ENCODE measurements at regions not wholly inside any gene's neighbourhood (a gene's known extent, or its start where the extent isn't known, plus 50 kb on each side); places are given as distances from the start of the nearest gene placed in this dataset.

GRCh38 chr12:92495108-92495507 lies 207.7 kb upstream of the PLEKHG7 start:
- Histone ChIP-seq H3K27me3 (ENCODE audit: insufficient read depth, low read depth) (no peaks in the 10 kb centered on the region), H3K9me3 (ENCODE audit: insufficient read depth, low read depth) (no peaks in the 10 kb centered on the region), H4K20me1 (ENCODE audit: insufficient read depth) (no peaks in the 10 kb centered on the region), H3K9me2 (ENCODE audit: insufficient read depth) (no peaks in the 10 kb centered on the region), H3K79me2 (ENCODE audit: low read depth) (no peaks in the 10 kb centered on the region), H3K36me3 (ENCODE audit: low read depth) (no peaks in the 10 kb centered on the region), H3K4me1 (replicated peaks; ENCODE audit: insufficient read depth) (peaks cover 5% of the 10 kb centered on the region; the same call in 1 of the 2 replicates), H3K4me2 (no peak overlapping the region), H2AFZ (no peak overlapping the region), H3F3A (ENCODE audit: insufficient read depth, low read depth) (no peaks in the 10 kb centered on the region), H3K27ac (no peak overlapping the region), H3K4me3 (no peak overlapping the region)
- no peak for DNase-seq
- no peak for TF ChIP-seq CTCF (conservative IDR thresholded peaks at IDR 0.05)
- BruUV-seq (replicated peaks) = no TSS peak
- intact Hi-C loops (cut with micrococcal nuclease; ENCODE audit: unreplicated experiment) = no loop called here
- ChIA-PET POLR2A (ENCODE audit: unreplicated experiment) (no interaction called here), CTCF (no interaction called here)

GRCh38 chr12:92493816-92494215 lies 209.0 kb upstream of the PLEKHG7 start:
- Histone ChIP-seq H3K27me3 (ENCODE audit: insufficient read depth, low read depth) (no peaks in the 10 kb centered on the region), H3K9me3 (ENCODE audit: insufficient read depth, low read depth) (no peaks in the 10 kb centered on the region), H3K27ac (no peak overlapping the region), H3K4me1 (replicated peaks; ENCODE audit: insufficient read depth) (peaks cover 5% of the 10 kb centered on the region; the same call in 1 of the 2 replicates), H3K36me3 (ENCODE audit: low read depth) (no peaks in the 10 kb centered on the region), H3F3A (ENCODE audit: insufficient read depth, low read depth) (no peaks in the 10 kb centered on the region), H3K9me2 (ENCODE audit: insufficient read depth) (no peaks in the 10 kb centered on the region), H3K4me3 (no peak overlapping the region), H4K20me1 (ENCODE audit: insufficient read depth) (no peaks in the 10 kb centered on the region), H3K79me2 (ENCODE audit: low read depth) (no peaks in the 10 kb centered on the region), H2AFZ (no peak overlapping the region), H3K4me2 (no peak overlapping the region)
- TF ChIP-seq CTCF (conservative IDR thresholded peaks at IDR 0.05) = no peak
- TF ChIP-seq EZH2 (IDR thresholded peaks at IDR 0.05; ENCODE audit: low read depth) = no peak
- intact Hi-C loops (cut with micrococcal nuclease; ENCODE audit: unreplicated experiment) = no loop called here
- ChIA-PET CTCF (no interaction called here), POLR2A (ENCODE audit: unreplicated experiment) (interaction anchor here (0.6 kb wide), 1 partner anchor 887 kb away, joined by 4 read pairs; no protein-coding TSS in a partner anchor)
- no TSS peak for BruUV-seq (replicated peaks)
- DNase-seq = no peak

- no peak for TF ChIP-seq CTCF (conservative IDR thresholded peaks at IDR 0.05)
- TF ChIP-seq EZH2 (IDR thresholded peaks at IDR 0.05; ENCODE audit: low read depth) = no peak
- no peak overlapping the region for H2AFZ ChIP-seq
- no TSS peak for BruUV-seq (replicated peaks)
- H3K27ac ChIP-seq = no peak overlapping the region
- intact Hi-C loops (cut with micrococcal nuclease; ENCODE audit: unreplicated experiment) = no loop called here
- no peak overlapping the region for H3K4me3 ChIP-seq
- H3F3A ChIP-seq (ENCODE audit: insufficient read depth, low read depth) = no peaks in the 10 kb centered on the region
- H3K79me2 ChIP-seq (ENCODE audit: low read depth) = no peaks in the 10 kb centered on the region
- no peaks in the 10 kb centered on the region for H3K9me2 ChIP-seq (ENCODE audit: insufficient read depth)
- H3K4me2 ChIP-seq = no peak overlapping the region
- no peaks in the 10 kb centered on the region for H3K27me3 ChIP-seq (ENCODE audit: insufficient read depth, low read depth)
- H3K36me3 ChIP-seq (ENCODE audit: low read depth) = no peaks in the 10 kb centered on the region
- H4K20me1 ChIP-seq (ENCODE audit: insufficient read depth) = no peaks in the 10 kb centered on the region
- ChIA-PET CTCF (no interaction called here), POLR2A (ENCODE audit: unreplicated experiment) (no interaction called here)
- H3K9me3 ChIP-seq (ENCODE audit: insufficient read depth, low read depth) = no peaks in the 10 kb centered on the region
- DNase-seq = no peak
- peaks cover 5% of the 10 kb centered on the region; the same call in 1 of the 2 replicates for H3K4me1 ChIP-seq (replicated peaks; ENCODE audit: insufficient read depth)
Measured at GRCh38 chr12:92492995-92493394, 209.8 kb upstream of the PLEKHG7 start.
